ENCODE measurements at regions not wholly inside any gene's neighbourhood (a gene's known extent, or its start where the extent isn't known, plus 50 kb on each side); places are given as distances from the start of the nearest gene placed in this dataset.

DNA sequence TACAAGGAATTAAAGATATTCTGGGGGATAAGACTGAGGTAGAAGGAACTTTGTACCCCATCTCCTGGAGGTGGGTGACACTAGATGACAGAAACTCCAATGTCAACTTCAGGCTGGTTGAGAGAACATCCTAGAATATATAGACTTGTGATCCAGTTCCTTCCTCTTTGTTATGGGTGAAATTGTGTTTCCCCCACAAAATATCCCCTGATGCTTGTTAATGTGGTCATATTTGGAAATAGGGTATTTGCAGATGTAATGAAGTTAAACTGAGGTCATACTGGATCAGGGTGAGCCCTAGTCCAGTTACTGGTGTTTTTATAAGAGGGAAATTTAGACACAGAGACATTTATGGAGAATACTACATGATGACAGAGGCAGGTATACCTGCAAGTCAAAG lies 114.0 kb upstream of the NAMPT start:
- TF ChIP-seq EP300 (IDR thresholded peaks at IDR 0.05; ENCODE audit: borderline replicate concordance), result no peak
- TF ChIP-seq FOXM1 (IDR thresholded peaks at IDR 0.05; ENCODE audit: borderline replicate concordance, low read depth), result no peak
